ENCODE measurements at regions not wholly inside any gene's neighbourhood (a gene's known extent, or its start where the extent isn't known, plus 50 kb on each side); places are given as distances from the start of the nearest gene placed in this dataset.

- no peak for FAIRE-seq
- H3K27ac ChIP-seq (ENCODE audit: control insufficient read depth, insufficient read depth, low read length) = no peak overlapping the region
Measured at GRCh38 chr20:16918366-16918765, 170.2 kb downstream of the OTOR start.

GRCh38 chr20:16919841-16920240 is 171.7 kb downstream of the OTOR start:
- H3K79me2 ChIP-seq (ENCODE audit: control insufficient read depth, insufficient read depth, low read length) = no peaks in the 10 kb centered on the region
- dilution Hi-C loops (cut with MboI; ENCODE audit: extremely low pct_ligation_motif_present, low sequenced_read_pairs) = no loop called here
- peaks cover 2% of the 10 kb centered on the region for H3K9me3 ChIP-seq (ENCODE audit: control insufficient read depth, low read depth, low read length)
- no peaks in the 10 kb centered on the region for H3K36me3 ChIP-seq (ENCODE audit: control insufficient read depth in 2 of 2, extremely low read depth in 1 of 2, insufficient read depth in 2 of 2, low read length in 2 of 2)
- DNase-seq (ENCODE audit: low read depth, low spot score) = no peak
- no peak overlapping the region for H2AFZ ChIP-seq (ENCODE audit: control insufficient read depth, low read length)
- H3K9ac ChIP-seq (ENCODE audit: control insufficient read depth, extremely low read depth, insufficient read depth, low read length) = no peak overlapping the region
- H3K4me2 ChIP-seq (ENCODE audit: control insufficient read depth, extremely low read depth, insufficient read depth, low read depth, low read length) = no peak overlapping the region
- no peak for TF ChIP-seq EZH2 (IDR thresholded peaks at IDR 0.05; ENCODE audit: low read length)
- no peak for TF ChIP-seq CTCF (optimal IDR thresholded peaks at IDR 0.05 in 1 of 3, IDR thresholded peaks at IDR 0.05 in 1 of 3, conservative IDR thresholded peaks at IDR 0.05 in 1 of 3; ENCODE audit: extremely low read depth in 1 of 3, insufficient read depth in 2 of 3, low read length in 3 of 3)
- no peak for FAIRE-seq
- no peaks in the 10 kb centered on the region for H3K9me1 ChIP-seq (ENCODE audit: control insufficient read depth, extremely low read depth, insufficient read depth, low read length)
- no peaks in the 10 kb centered on the region for H3K4me1 ChIP-seq (ENCODE audit: control insufficient read depth, extremely low read depth, insufficient read depth, low read length)
- H4K20me1 ChIP-seq (ENCODE audit: control insufficient read depth, extremely low read depth, insufficient read depth, low read length) = no peaks in the 10 kb centered on the region
- H3K27ac ChIP-seq (ENCODE audit: control insufficient read depth, insufficient read depth, low read length) = no peak overlapping the region
- no peak overlapping the region for H3K4me3 ChIP-seq (ENCODE audit: control insufficient read depth in 2 of 3, extremely low read depth in 1 of 3, insufficient read depth in 2 of 3, low read depth in 1 of 3, low read length in 3 of 3)
- no peaks in the 10 kb centered on the region for H3K27me3 ChIP-seq (ENCODE audit: control insufficient read depth, extremely low read depth, insufficient read depth, low read length)

More at GRCh38 chr20:16918366-16918765, 170.2 kb downstream of the OTOR start:
- Histone ChIP-seq H2AFZ (ENCODE audit: control insufficient read depth, low read length) (no peak overlapping the region), H3K9me1 (ENCODE audit: control insufficient read depth, extremely low read depth, insufficient read depth, low read length) (no peaks in the 10 kb centered on the region), H3K36me3 (ENCODE audit: control insufficient read depth in 2 of 2, extremely low read depth in 1 of 2, insufficient read depth in 2 of 2, low read length in 2 of 2) (no peaks in the 10 kb centered on the region), H3K4me3 (ENCODE audit: control insufficient read depth in 2 of 3, extremely low read depth in 1 of 3, insufficient read depth in 2 of 3, low read depth in 1 of 3, low read length in 3 of 3) (no peak overlapping the region), H3K4me2 (ENCODE audit: control insufficient read depth, extremely low read depth, insufficient read depth, low read depth, low read length) (no peak overlapping the region), H3K9me3 (ENCODE audit: control insufficient read depth, low read depth, low read length) (peaks cover 2% of the 10 kb centered on the region), H3K27me3 (ENCODE audit: control insufficient read depth, extremely low read depth, insufficient read depth, low read length) (no peaks in the 10 kb centered on the region), H3K9ac (ENCODE audit: control insufficient read depth, extremely low read depth, insufficient read depth, low read length) (no peak overlapping the region), H3K79me2 (ENCODE audit: control insufficient read depth, insufficient read depth, low read length) (no peaks in the 10 kb centered on the region), H3K4me1 (ENCODE audit: control insufficient read depth, extremely low read depth, insufficient read depth, low read length) (no peaks in the 10 kb centered on the region), H4K20me1 (ENCODE audit: control insufficient read depth, extremely low read depth, insufficient read depth, low read length) (no peaks in the 10 kb centered on the region)
- dilution Hi-C loops (cut with MboI; ENCODE audit: extremely low pct_ligation_motif_present, low sequenced_read_pairs) = no loop called here
- DNase-seq (ENCODE audit: low read depth, low spot score) = no peak
- no peak for TF ChIP-seq CTCF (optimal IDR thresholded peaks at IDR 0.05 in 1 of 3, IDR thresholded peaks at IDR 0.05 in 1 of 3, conservative IDR thresholded peaks at IDR 0.05 in 1 of 3; ENCODE audit: extremely low read depth in 1 of 3, insufficient read depth in 2 of 3, low read length in 3 of 3)
- no peak for TF ChIP-seq EZH2 (IDR thresholded peaks at IDR 0.05; ENCODE audit: low read length)

All from keratinocyte (primary cell).